SU-DHL-6 (cell line): ENCODE measurements at regions not wholly inside any gene's neighbourhood (a gene's known extent, or its start where the extent isn't known, plus 50 kb on each side); places are given as distances from the start of the nearest gene placed in this dataset.

ENCODE experiments used
- H2AFZ ChIP-seq: fragments of 200-600 bp; sonication (generic); 2 replicates; pipeline ENCODE4 v1.6.1; 2014; ENCODE audit warnings: low read depth, mild to moderate bottlenecking, moderate library complexity, mixed read lengths, antibody characterized with exemption, low read length; ENCODE audit not compliant: severe bottlenecking
- H3F3A ChIP-seq: fragments of 200-600 bp; shearing (Covaris generic); 2 replicates; pipeline ENCODE4 v1.6.0; 2016; ENCODE audit warnings: antibody characterized with exemption, mild to moderate bottlenecking; ENCODE audit not compliant: insufficient read depth
- H3K27ac ChIP-seq: fragments of 200-600 bp; sonication (generic); 2 replicates; pipeline ENCODE4 v1.5.1; 2016; ENCODE audit warnings: low read depth, mild to moderate bottlenecking, low read length, moderate library complexity, mixed read lengths
- H3K27me3 ChIP-seq: fragments of 200-600 bp; sonication (generic), shearing (Covaris generic); 2 replicates; pipeline ENCODE4 v1.6.0; 2014; ENCODE audit warnings: mild to moderate bottlenecking, low read length
- H3K36me3 ChIP-seq: fragments of 200-600 bp; sonication (generic); 2 replicates; pipeline ENCODE4 v1.6.1; 2014; ENCODE audit warnings: mild to moderate bottlenecking, low read length, mixed read lengths
- H3K4me2 ChIP-seq: fragments of 300-600, 200-600 bp; shearing (Covaris generic), sonication (generic); 2 replicates; pipeline ENCODE4 v1.6.0; 2014; ENCODE audit warnings: low read length, low read depth, mild to moderate bottlenecking; ENCODE audit not compliant: poor library complexity, severe bottlenecking
- H3K4me3 ChIP-seq: fragments of 200-600 bp; sonication (generic); 2 replicates; pipeline ENCODE4 v1.5.1; 2014; ENCODE audit warnings: antibody characterized with exemption, low read length, mild to moderate bottlenecking, mixed read lengths; ENCODE audit not compliant: insufficient read depth, poor library complexity, severe bottlenecking
- H3K79me2 ChIP-seq: fragments of 200-600 bp; sonication (generic); 2 replicates; pipeline ENCODE4 v1.6.1; 2014; ENCODE audit warnings: mild to moderate bottlenecking, low read length, moderate library complexity; ENCODE audit not compliant: insufficient read depth
- H3K9ac ChIP-seq: fragments of 200-600 bp; sonication (generic); 2 replicates; pipeline ENCODE4 v1.7.0; 2014; ENCODE audit warnings: mild to moderate bottlenecking, low read length
- H3K9me2 ChIP-seq: fragments of 200-600 bp; sonication (generic); replicated peaks from 2 replicates; pipeline ENCODE4 v1.6.1; 2014; ENCODE audit warnings: low read length; ENCODE audit not compliant: insufficient read depth
- H3K9me3 ChIP-seq: fragments of 200-600 bp; sonication (generic); 2 replicates; pipeline ENCODE4 v1.6.1; 2014; ENCODE audit warnings: low read length, mixed read lengths; ENCODE audit not compliant: insufficient read depth
- H4K20me1 ChIP-seq: fragments of 200-600 bp; sonication (generic); 2 replicates; pipeline ENCODE4 v1.6.1; 2014; ENCODE audit warnings: low read depth, mild to moderate bottlenecking, antibody characterized with exemption, low read length, moderate library complexity, mixed read lengths
- EZH2phosphoT487 ChIP-seq: fragments of 200-600 bp; sonication (generic), shearing (Covaris generic); conservative IDR thresholded peaks from 2 replicates; pipeline ENCODE4 v1.6.1; 2018; ENCODE audit warnings: mild to moderate bottlenecking, antibody characterized with exemption, low read length, moderate library complexity, mixed read lengths
- TF ChIP-seq, protein P1 (sequence below): fragments of 200-600 bp; sonication (generic); IDR thresholded peaks from one replicate; pipeline ENCODE4 v1.5.1; 2017; ENCODE audit warnings: antibody characterized with exemption, mild to moderate bottlenecking, low read length, moderate library complexity; ENCODE audit not compliant: insufficient read depth, poor library complexity, severe bottlenecking

DNA sequence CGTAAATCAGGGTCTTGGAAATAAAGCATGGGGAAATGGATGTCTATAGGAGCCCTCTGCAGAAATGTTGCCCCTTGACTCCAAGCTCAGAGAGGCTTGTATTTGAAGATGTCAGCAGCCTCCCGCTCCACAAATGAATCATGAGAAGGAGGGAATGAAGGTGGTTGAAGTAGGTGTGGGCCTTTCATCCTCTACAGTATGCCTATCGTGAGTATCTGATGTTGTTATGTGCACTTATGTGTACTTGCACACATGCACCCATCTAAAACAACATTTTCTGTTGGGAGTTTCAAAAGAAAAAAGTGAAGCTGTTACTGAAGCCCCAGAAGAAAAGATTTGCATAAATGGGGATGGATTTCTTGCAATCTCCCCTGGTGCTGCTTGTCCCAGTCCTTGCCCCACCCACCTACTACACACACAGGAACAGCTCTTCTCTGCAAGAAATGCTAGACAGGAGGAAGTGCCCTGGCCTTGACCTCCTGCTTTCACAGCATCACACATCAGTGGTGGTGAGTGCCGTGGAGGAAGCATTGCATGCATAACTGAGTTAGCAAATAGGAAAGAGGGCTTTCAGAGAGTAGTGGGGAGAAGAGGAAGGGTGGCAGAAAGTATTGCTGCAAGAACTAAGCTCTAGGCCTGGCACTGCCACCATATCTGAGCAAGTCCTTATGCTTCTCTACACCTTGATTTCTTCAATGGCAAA lies 156.1 kb downstream of the SNX18 start:
- Histone ChIP-seq H3K36me3 (no peaks in the 10 kb centered on the region), H3K79me2 (no peaks in the 10 kb centered on the region), H3K4me2 (no peak overlapping the region), H3F3A (no peaks in the 10 kb centered on the region), H4K20me1 (no peaks in the 10 kb centered on the region), H3K9me3 (no peaks in the 10 kb centered on the region), H3K9me2 (no peaks in the 10 kb centered on the region), H3K4me3 (no peak overlapping the region), H3K9ac (no peak overlapping the region), H3K27ac (no peak overlapping the region), H2AFZ (no peak overlapping the region), H3K27me3 (no peaks in the 10 kb centered on the region)
- TF ChIP-seq, protein P1, sequence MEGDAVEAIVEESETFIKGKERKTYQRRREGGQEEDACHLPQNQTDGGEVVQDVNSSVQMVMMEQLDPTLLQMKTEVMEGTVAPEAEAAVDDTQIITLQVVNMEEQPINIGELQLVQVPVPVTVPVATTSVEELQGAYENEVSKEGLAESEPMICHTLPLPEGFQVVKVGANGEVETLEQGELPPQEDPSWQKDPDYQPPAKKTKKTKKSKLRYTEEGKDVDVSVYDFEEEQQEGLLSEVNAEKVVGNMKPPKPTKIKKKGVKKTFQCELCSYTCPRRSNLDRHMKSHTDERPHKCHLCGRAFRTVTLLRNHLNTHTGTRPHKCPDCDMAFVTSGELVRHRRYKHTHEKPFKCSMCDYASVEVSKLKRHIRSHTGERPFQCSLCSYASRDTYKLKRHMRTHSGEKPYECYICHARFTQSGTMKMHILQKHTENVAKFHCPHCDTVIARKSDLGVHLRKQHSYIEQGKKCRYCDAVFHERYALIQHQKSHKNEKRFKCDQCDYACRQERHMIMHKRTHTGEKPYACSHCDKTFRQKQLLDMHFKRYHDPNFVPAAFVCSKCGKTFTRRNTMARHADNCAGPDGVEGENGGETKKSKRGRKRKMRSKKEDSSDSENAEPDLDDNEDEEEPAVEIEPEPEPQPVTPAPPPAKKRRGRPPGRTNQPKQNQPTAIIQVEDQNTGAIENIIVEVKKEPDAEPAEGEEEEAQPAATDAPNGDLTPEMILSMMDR = no peak
- TF ChIP-seq EZH2phosphoT487 = no peak

DNA sequence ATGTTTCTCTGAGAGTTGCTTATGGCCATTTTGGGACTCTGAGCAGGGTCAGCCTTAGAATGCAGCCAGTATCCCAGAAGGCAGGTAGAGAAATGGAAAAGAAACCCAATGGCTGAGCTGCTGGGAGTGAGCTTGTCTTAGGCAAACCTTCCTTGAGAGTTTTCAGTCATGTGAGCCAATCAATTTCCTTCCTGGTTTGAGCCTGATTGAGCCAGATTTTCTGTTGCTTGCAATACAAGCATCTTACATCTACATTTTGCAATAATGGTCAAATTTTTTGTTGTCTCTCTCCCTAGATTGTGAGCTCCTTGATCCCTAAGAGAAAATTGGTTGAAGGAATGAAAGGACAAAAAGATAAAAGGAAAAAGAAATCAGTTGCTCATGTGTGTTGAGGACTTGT lies 155.3 kb downstream of the SNX18 start:
- no peak overlapping the region for H2AFZ ChIP-seq
- H3K4me3 ChIP-seq = no peak overlapping the region
- H3K27me3 ChIP-seq = no peaks in the 10 kb centered on the region
- no peaks in the 10 kb centered on the region for H3K9me2 ChIP-seq
- no peaks in the 10 kb centered on the region for H3K9me3 ChIP-seq
- H3K9ac ChIP-seq = no peak overlapping the region
- no peak overlapping the region for H3K4me2 ChIP-seq
- no peaks in the 10 kb centered on the region for H3K79me2 ChIP-seq
- H3F3A ChIP-seq = no peaks in the 10 kb centered on the region
- no peaks in the 10 kb centered on the region for H4K20me1 ChIP-seq
- no peak overlapping the region for H3K27ac ChIP-seq
- TF ChIP-seq, protein P1 = no peak
- TF ChIP-seq EZH2phosphoT487 = no peak
- H3K36me3 ChIP-seq = no peaks in the 10 kb centered on the region

DNA sequence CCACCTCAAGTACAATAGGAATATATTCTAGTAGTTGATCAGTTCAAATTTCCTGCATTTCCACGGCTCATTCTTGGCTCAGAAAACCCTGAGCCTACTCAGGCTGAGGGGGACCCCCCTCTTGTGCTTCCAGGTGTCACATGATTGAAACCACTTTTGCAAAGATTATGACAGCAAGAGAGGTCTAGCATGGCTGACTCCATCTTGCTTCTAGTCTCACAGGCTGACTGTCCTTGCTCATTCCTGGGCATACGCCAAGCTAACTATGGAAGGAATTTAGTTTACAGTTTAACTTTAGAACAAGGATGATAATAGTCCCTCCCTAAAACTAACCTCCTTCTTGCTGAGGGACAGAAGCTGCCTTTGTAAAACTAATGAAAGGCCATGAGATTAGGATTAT lies 154.1 kb downstream of the SNX18 start:
- Histone ChIP-seq H4K20me1 (no peaks in the 10 kb centered on the region), H3K4me2 (no peak overlapping the region), H3K79me2 (no peaks in the 10 kb centered on the region), H3K4me3 (no peak overlapping the region), H3K9ac (no peak overlapping the region), H2AFZ (no peak overlapping the region), H3K9me2 (no peaks in the 10 kb centered on the region), H3K9me3 (no peaks in the 10 kb centered on the region), H3K27ac (no peak overlapping the region), H3K27me3 (no peaks in the 10 kb centered on the region), H3F3A (no peaks in the 10 kb centered on the region), H3K36me3 (no peaks in the 10 kb centered on the region)
- TF ChIP-seq, protein P1 = no peak
- no peak for TF ChIP-seq EZH2phosphoT487
